Head of caudate nucleus (tissue), 42 donors: ENCODE measurements at regions not wholly inside any gene's neighbourhood (a gene's known extent, or its start where the extent isn't known, plus 50 kb on each side); places are given as distances from the start of the nearest gene placed in this dataset.
A peak's percentile ranks its signal among the peaks of the same experiment; 100 is the strongest.

Experiments used
- DNase-seq, 42 donors: peaks; one replicate each; pipeline versions ENCODE4 v3.0.0 to v3.0.0-alpha.2; 2020 to 2021; ENCODE audit warnings: mixed read lengths in 7 of 42
- intact Hi-C: fragments of 100-400 bp; cut with DNase I; formaldehyde crosslinking; loops from one replicate; pipeline ENCODE4 v1.15.0; 2022

DNA sequence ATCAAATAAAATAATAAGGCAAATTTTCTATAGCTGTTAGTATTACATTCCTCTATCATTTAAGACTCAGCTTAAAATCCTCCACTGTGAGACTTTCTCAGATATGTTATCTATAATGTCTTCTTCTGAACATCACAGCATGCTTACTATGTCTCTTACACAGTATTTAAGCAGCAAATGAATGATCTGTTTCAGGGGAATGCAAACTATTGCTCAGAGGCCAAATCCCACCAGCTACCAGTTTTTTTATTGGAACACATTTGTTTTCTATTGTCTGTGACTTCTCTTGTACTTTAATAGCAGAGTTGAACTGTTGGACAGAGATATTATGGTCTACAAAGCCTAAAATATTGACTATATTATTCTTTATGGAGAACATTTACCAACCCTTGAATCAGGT is 59.6 kb downstream of the C3orf38 start:
- DNase-seq, result no peak
- intact Hi-C loops, result loop anchor here (10.0 kb wide), 1 partner anchor 1975 kb away; no protein-coding TSS in a partner anchor

DNA sequence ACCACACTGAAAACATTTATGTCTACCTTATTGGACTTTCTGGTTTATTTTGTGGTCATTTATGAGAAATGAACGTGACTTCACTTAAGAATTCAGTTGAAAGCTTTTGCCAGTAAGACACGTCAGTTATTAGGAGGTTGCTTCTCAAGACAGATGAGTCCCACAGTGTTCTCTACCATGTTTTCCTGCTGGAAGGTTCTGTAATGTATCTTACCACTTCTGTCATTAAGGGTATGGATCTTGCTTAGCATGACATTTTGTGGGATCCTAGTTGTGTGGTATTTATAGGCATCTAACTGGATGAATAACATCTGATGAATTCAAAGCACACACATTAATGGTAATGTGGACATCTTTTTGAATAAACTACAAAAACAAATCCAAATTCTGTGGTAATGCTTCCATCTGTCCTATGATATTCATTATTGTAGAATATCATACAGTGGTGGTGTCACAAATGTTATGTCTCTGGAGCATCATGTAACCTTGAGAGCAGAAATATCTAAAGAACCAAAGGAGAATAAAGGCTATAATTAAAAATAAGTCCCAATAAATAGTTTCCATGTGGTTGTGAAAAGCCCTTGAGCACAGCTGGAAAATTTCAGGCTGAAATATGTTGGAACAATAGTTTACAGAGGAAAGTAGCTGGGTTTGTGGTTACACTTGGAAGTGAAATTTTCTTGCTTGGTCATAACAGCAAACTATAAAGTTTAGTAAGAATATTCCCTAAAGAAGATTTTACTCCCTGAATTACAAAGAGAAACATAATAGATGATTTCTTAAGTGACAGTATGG is 61.5 kb downstream of the C3orf38 start:
- intact Hi-C loops, result no loop called here
- DNase-seq, result no peak

DNA sequence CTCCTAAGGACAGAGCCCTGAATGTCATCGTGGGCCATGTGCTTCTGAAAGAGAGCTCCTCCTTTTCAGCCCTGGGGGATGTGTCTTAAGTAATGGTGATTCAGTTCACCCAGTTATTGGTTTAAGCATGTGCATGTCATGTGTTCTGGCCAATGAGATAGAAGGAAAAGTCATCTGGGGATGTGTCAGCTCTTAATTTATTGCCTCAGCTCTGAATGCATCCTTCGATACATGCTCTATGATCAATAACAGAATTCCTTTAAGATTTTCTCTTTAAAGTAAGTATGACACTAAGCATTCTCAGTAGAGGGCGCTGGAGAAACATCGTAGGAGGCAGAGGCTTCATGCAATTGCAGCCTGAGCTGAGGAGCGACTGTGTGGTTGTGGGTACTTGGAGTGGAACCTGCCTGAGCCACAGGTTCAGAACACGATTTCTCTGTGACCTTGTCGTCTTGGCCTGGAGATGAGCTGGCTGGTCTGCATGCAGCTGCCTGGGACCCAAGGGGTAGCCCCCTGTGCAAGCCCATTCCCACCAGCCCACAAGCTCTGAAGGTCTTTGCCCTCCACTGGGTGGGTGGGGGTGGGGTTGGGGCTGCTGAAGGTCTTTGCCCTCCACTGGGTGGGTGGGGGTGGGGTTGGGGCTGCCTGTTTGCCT is 69.5 kb downstream of the C3orf38 start:
- DNase-seq, result peak in 38 of 42 donors; percentile 18 to 82 (median 57)
- intact Hi-C loops, result no loop called here

DNA sequence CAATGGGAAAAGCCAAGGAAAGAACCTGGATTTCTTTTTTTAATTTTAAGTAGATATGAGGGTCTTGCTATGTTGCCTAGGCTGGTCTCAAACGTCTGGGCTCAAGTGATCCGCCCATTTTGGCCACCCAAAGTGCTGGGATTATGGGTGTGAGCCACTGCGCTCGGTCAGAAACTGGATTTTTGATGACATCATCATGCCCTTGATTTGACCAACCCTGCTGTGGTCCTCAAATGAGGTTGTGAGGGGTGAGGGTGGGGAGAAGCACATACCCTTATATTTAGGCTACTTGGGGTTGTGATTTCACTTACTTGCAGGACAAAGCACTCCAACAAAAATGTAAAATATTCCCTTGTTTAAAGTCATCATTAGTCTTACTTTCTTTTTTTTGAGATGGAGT is 70.4 kb downstream of the C3orf38 start:
- DNase-seq, result no peak
- intact Hi-C loops, result no loop called here

DNA sequence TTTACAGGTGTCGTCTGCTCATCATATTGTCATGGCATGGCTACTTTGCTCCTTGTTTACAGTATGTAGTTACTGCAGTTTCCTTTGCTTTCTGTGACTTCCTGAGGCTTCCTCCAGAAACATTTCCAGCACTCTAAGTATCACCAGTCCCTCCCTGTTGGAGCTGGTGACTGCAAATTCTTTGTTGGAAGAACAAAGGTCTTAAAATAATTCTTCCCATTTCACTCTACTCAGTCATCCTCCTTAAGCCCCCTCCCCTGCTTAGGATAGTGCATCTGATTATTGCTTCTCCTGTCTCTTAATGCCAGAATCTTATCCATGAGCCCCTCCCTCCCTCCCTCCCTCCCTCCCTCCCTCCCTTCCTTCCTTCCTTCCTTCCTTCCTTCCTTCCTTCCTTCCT is 72.0 kb downstream of the C3orf38 start:
- intact Hi-C loops, result no loop called here
- no peak for DNase-seq

DNA sequence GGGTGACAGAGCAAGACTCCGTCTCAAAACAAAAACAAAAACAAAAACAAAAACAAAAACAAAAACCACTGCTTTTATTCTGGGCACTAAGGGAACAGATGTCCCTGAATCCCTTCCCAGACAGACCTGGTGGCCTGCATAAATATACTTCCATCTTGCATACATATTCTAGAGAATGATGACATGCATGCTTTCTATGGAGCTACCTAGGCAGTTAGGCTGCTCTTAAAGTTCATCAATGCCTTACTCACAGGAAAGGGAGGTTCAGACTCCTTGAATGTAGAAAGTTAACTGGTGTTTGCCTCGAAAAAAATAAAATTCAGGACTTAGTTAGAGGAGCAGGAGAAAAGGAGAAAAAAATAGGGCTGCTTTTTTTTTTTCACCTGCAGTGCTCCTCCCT is 72.6 kb downstream of the C3orf38 start:
- no peak for DNase-seq
- intact Hi-C loops, result no loop called here

DNA sequence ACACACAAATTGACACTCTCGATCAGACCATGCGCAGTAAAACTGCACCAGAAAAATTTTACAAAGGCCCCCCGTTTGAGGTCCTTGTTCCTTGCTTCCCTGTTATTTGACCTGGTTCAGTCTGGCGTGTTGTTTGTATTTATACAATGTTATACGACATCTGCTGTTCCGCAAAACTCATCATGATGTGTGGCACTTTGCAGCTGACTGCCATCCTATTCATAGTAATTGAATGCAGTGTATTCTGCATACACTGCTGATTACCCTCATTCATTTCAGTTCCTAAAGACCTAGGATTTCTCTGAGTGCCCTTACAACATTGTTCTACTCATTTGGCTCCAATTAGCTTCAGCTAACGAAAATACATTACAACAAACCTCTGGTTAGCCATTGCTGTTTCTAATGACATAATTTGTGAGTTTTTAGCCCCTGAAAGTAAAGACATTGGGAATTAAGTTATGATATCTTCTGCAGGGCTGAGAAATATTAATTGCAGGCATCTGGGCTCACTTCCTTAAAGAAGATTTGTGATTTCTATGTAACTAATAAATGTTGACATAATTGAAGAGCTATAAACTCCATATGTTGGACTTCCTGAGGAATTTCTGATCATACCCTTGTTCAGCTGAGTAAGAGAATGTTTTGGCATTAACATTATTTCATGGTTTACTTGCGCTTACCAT is 75.7 kb downstream of the C3orf38 start:
- no peak for DNase-seq
- intact Hi-C loops, result no loop called here

DNA sequence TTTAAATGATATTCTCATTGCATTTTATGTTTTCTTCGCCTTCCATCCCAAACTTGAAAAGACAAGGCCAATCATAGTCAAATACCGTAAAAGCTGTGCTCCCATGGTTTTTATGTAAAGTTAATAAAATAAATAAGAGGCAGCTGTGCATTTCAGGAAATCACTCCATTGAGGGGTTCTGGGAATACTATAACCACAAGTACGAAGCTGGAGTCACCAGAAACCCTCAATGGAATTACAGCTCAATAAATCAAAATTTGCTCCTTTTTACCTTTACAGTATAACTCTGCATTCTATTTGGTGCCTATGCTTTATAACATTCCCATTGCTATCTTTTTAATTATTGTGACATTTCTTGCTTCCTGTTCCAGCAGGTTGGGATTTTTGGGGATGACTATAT is 77.2 kb downstream of the C3orf38 start:
- intact Hi-C loops, result no loop called here
- DNase-seq, result no peak

DNA sequence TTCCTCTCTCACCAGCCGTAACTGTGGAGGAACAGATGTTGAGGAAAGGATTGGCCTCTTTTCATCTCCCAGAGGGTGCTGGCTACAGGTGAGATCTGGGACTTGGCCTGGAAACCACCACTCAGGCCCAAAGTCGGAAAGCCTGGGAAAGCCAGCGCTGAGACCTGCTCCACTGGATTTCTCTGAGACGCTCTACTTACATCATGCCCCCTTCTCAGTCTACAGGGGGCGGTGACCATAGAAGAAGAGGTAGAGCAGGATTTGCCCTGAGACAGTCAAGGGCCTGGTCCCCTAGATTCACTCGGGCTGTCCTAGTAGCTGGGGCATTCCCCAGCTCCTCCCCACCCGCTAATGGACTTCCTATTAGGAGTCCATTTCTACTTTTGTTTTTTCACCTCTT is 80.9 kb downstream of the C3orf38 start:
- intact Hi-C loops, result no loop called here
- DNase-seq, result no peak

DNA sequence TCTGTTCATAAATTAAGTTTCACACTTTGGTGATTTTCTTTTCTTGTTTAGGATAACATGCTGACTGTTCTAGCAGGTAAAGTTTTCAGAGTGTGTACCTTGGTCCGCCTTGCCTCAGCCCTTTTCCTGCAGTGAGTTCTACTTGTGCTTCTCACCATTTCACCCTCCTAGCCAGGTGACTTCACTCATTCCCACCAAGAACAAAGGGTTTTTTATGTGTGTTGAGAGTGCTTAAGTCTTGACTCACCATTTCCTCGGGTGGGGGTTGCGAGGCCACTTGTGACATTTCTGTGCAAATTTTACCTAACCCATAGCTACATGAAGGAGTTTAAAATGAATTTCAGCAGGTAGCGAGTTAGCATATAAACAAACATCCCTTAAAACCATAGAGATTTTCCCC is 81.4 kb downstream of the C3orf38 start:
- intact Hi-C loops, result no loop called here
- DNase-seq, result no peak

DNA sequence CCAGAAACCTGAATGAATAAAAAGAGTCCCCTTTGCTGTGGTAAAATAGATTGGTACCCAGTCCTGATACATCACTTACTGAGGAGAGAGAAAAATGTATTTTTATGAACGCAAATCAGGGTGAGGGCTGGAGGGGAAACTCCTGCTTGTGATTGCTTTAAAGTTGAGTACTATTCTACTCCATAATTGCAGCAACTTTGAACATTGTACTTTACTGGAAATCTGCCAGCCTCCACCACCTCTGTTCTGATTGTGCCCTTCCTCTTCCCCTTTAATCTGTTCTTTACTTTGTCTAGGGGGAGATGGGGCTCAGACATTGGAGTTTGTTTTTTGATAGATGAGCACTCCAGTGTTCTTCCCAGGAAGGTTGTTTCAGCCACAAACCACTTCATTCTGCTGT is 81.9 kb downstream of the C3orf38 start:
- no peak for DNase-seq
- intact Hi-C loops, result no loop called here

DNA sequence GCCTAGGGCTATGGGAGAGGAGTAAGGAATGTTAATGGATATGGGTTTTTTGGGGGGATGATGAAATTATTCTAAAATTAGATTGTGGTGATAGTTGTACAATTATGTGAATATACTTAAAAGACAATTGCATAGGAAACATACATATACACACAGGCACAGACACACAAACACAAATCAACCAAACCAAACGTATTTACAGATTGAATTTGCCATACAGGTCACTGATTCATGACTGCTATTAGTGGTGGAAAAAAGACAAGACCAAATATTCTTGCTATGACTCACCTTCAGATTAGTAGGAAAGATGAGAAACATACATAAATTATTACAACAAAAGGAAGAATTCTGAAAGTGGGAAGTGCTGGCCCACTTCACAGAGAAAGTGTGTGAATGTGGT is 85.3 kb downstream of the C3orf38 start:
- intact Hi-C loops, result no loop called here
- no peak for DNase-seq

DNA sequence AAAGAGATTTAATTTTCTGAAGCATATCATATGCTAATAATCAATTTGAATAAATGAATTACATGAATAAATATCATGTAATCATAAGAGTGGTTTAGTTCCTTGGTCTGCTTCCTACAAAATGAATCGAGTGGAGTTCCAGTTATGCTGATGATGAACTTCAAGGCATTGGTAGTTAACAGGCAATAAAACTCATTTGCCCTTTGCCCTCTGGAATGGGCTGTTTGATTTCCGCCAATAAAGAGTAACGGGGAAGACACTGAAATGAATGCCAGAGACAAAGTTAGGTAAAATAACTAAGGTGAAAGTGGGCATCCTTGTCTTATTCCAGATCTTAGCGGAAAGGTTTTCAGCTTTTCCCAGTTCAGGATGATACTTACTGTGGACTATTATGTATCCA is 90.1 kb downstream of the C3orf38 start:
- DNase-seq, result no peak
- intact Hi-C loops, result no loop called here

DNA sequence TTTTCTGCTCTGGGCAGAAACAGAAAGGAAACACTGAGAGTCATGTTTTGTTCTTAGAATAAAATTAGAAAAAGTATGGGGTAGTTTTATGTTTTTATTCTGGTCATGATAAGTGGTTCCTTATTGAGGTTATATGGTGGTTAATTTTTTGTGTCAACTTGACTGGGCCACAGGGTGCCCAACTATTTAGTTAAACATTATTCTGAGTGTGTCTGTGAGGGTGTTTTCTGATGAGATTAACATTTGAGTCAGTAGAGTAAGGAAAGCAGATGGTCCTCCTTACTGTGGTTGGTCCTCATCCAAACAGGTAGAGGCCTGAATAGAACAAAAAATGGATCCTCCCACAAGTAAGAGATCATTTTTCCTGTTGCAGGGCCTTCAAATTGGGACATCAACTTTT is 98.9 kb downstream of the C3orf38 start:
- no peak for DNase-seq

DNA sequence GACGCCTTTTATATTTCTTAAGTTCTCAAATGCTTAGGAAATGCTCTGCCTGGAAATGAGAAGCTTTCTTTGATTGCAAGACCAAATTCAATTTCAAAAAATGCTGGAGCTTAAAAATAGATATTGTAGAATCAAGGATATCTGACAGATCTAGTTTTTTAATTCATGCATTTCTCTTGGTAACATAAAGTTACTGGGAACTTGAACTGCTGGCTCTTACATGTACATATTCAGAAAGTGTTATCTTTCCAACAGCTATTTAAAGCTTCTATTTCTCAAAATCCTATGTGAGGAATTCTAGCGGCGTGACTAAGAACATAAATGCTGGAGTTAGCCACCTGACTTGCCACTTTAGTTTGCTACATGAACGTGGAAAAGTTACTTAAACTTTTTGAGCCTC is 109.3 kb downstream of the C3orf38 start:
- DNase-seq, result no peak
- intact Hi-C loops, result no loop called here

More for the DNA sequence above, 98.9 kb downstream of the C3orf38 start:
- intact Hi-C loops, result no loop called here

DNA sequence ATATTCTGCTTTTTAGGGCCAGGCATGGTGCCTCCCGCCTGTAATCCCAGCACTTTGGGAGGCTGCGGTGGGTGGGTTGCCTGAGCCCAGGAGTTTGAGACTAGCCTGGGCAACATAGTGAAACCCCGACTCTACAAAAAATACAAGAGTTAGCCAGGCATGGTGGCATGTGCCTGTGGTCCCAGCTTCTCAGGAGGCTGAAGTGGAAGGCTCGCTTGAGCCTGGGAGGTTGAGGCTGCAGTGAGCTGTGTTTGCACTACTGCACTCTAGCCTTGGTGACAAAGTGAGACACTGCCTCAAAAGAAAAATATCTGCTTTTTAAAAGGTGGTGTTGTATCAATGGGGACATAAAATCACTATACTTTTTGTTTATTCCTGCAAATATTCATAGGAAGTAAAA is 112.8 kb downstream of the C3orf38 start:
- intact Hi-C loops, result no loop called here

DNA sequence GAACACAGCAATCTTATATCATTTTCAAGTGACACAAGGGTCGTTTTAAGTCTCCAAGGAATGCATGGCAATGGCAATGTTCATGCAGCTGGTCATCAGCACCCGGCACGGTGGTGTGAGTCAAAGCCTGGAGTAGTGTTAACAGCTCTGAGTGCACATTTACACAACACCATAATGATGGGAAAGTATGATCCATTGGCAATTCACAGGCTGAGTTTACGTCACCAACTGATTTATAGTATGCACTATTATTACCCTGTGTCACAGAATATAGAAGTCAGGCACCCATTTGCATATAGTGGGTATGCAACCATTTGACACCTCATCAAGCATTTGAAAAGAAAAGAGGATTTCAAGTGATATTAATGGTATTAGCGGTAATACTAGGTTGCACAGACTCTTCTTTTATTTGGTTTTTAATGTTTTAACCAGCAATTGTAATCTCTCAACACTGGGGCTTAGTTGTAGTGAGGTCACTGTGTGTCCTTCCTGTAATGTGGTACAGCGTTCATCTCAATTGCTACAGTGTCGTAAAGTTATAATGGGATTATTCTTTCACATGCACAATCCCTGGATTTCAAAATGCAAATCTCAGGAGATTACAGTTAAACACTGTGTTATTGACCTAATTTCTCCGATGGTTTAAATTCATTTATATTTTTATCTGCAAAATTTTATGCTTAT is 113.8 kb downstream of the C3orf38 start:
- DNase-seq, result no peak
- intact Hi-C loops, result no loop called here

More for the DNA sequence above, 112.8 kb downstream of the C3orf38 start:
- DNase-seq, result no peak

DNA sequence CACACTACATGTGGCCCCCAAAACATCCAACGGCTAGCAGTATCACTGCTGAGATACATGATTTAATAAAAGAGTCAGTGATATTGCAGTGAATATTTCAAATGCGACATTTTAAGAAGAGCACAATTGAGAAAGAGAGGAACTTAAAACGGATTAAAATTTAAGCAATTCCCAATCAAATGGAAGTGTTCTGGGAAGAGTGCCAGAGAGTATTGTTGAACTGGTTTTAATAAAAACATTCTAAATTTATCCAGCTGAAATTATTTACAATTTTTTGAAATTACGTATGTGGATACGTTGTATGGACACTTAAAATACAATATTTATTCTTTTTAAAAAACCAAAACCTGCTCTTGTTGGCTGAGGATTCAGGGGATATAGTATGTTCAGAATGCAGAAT is 117.7 kb downstream of the C3orf38 start:
- DNase-seq, result no peak

DNA sequence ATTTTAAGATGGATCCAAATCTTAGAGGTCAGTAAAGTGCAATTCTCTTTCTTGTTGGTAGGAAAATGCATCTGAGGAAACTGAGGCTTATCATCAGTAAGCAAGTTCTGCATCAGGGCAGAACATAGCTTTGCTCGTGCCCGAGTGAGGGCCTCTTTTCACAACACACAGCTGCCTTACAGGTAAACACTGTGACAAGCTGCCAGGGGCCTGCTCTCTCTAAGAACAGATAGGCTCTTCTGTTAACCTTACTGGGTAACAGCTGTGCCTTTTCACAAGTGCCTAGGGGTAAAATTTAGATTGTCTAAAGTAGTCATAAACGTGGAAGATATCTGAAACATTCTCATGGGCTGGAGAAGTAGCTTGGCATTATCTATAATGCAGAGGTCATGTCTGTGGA is 118.1 kb downstream of the C3orf38 start:
- no peak for DNase-seq
- intact Hi-C loops, result no loop called here

More for the DNA sequence above, 117.7 kb downstream of the C3orf38 start:
- intact Hi-C loops, result no loop called here

DNA sequence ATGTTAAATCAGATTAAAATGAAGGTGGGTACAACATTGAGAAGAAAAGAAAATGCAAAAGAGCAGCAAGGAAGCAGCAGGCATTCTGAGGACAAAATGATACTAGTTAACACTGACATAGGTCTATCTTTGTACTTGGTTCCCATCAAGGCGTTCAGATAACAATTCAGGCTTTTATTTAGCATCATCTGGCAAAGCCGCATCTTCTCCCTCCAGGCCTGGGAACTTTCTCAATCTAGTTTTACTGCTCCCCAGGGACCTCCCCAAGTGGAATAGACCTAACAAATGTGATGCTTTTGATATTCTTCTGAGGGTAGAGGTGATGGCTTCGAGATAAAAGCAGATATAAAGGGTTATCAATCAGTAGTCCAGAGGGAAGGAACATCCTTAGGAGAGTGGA is 130.6 kb downstream of the C3orf38 start:
- DNase-seq, result no peak
- intact Hi-C loops, result no loop called here
